HEK293 (cell line): ENCODE measurements at regions not wholly inside any gene's neighbourhood (a gene's known extent, or its start where the extent isn't known, plus 50 kb on each side); places are given as distances from the start of the nearest gene placed in this dataset.

Experiments used
- CTCF ChIA-PET: fragments of 350-600 bp; formaldehyde crosslinking; extraction: SDS; loops from one replicate; lab custom pipeline; 2021; ENCODE audit warnings: antibody characterized with exemption; lab: Yijun Ruan, JAX
- POLR2A ChIA-PET: fragments of 300-600 bp; formaldehyde crosslinking; extraction: SDS; loops from one replicate; lab custom pipeline; 2020; ENCODE audit warnings: antibody characterized with exemption, inconsistent platforms; lab: Yijun Ruan, JAX
- H3K27ac ChIP-seq: fragments of 200-500 bp; sonication (Bioruptor generic); 2 replicates; pipeline ENCODE4 v1.5.1; 2014; ENCODE audit warnings: low read depth, low read length, control low read depth, inconsistent platforms; ENCODE audit errors: extremely low read depth
- H3K36me3 ChIP-seq, 2 experiments: fragments of 200-500 bp in 1 of 2; sonication (Bioruptor generic) in 1 of 2; 1 replicate in 1 of 2; 2 replicates in 1 of 2; pipeline ENCODE4 v1.5.1; 2014 to 2017; ENCODE audit warnings: inconsistent platforms in 2 of 2, low read length in 2 of 2; ENCODE audit not compliant: control insufficient read depth in 2 of 2, insufficient read depth in 1 of 2
- H3K4me1 ChIP-seq: fragments of 200-500 bp; sonication (Bioruptor generic); 2 replicates; pipeline ENCODE4 v1.5.1; 2014; ENCODE audit warnings: mild to moderate bottlenecking, low read length, inconsistent platforms; ENCODE audit not compliant: control insufficient read depth, insufficient read depth
- H3K4me3 ChIP-seq: 2 replicates; pipeline ENCODE4 v1.5.1; 2011; ENCODE audit warnings: low read depth, mild to moderate bottlenecking, control low read depth, low read length, moderate library complexity
- H3K9me3 ChIP-seq: fragments of 200-500 bp; sonication (Bioruptor generic); 2 replicates; pipeline ENCODE4 v1.5.1; 2014; ENCODE audit warnings: low read depth, low read length, inconsistent platforms; ENCODE audit not compliant: control insufficient read depth, insufficient read depth
- FEZF1 ChIP-seq: fragments of 450-650 bp; formaldehyde crosslinking; IDR thresholded peaks from 2 replicates; pipeline ENCODE4 v1.5.1; 2016; ENCODE audit warnings: missing biosample characterization, missing genetic modification characterization
- GLIS2 ChIP-seq: fragments of 450-650 bp; formaldehyde crosslinking; IDR thresholded peaks from 2 replicates; pipeline ENCODE4 v1.5.1; 2016; ENCODE audit warnings: missing biosample characterization, missing genetic modification characterization
- IKZF3 ChIP-seq: fragments of 450-650 bp; IDR thresholded peaks from 2 replicates; pipeline ENCODE4 v1.5.0; 2018; ENCODE audit warnings: missing biosample characterization, mild to moderate bottlenecking, missing genetic modification characterization, moderate library complexity
- MEIS1 ChIP-seq: sonication (generic); formaldehyde crosslinking; IDR thresholded peaks from 2 replicates; pipeline ENCODE4 v1.8.1; 2022; ENCODE audit warnings: missing genetic modification reagents, mild to moderate bottlenecking, borderline replicate concordance
- PBX3 ChIP-seq: sonication (generic); formaldehyde crosslinking; IDR thresholded peaks from 2 replicates; pipeline ENCODE4 v1.8.1; 2022; ENCODE audit warnings: mild to moderate bottlenecking, moderate library complexity, missing genetic modification reagents
- REPIN1 ChIP-seq: fragments of 450-650 bp; formaldehyde crosslinking; IDR thresholded peaks from 2 replicates; pipeline ENCODE4 v1.5.1; 2017; ENCODE audit warnings: missing biosample characterization, missing genetic modification characterization, low read depth
- TCF7L2 ChIP-seq: IDR thresholded peaks from 2 replicates; pipeline ENCODE4 v1.6.1; 2011; ENCODE audit warnings: low read depth, mild to moderate bottlenecking, inconsistent platforms, low read length, moderate library complexity, borderline replicate concordance
- ZNF10 ChIP-seq: fragments of 450-650 bp; formaldehyde crosslinking; IDR thresholded peaks from 2 replicates; pipeline ENCODE4 v1.5.1; 2017; ENCODE audit warnings: missing biosample characterization, missing genetic modification characterization
- ZNF24 ChIP-seq: fragments of 450-650 bp; formaldehyde crosslinking; IDR thresholded peaks from 2 replicates; pipeline ENCODE4 v1.5.1; 2016; ENCODE audit warnings: missing biosample characterization, missing genetic modification characterization
- ZNF292 ChIP-seq: fragments of 450-650 bp; formaldehyde crosslinking; IDR thresholded peaks from 2 replicates; pipeline ENCODE4 v1.5.1; 2016; ENCODE audit warnings: low read depth, missing biosample characterization, missing genetic modification characterization, borderline replicate concordance
- ZNF354C ChIP-seq: fragments of 450-650 bp; formaldehyde crosslinking; IDR thresholded peaks from 2 replicates; pipeline ENCODE4 v1.5.1; 2016; ENCODE audit warnings: missing biosample characterization, missing genetic modification characterization, low read depth, borderline replicate concordance
- ZNF416 ChIP-seq: fragments of 450-650 bp; formaldehyde crosslinking; IDR thresholded peaks from 2 replicates; pipeline ENCODE4 v1.5.1; 2016; ENCODE audit warnings: missing biosample characterization, missing genetic modification characterization
- ZNF449 ChIP-seq: fragments of 450-650 bp; formaldehyde crosslinking; IDR thresholded peaks from 2 replicates; pipeline ENCODE4 v1.5.1; 2017; ENCODE audit warnings: missing biosample characterization, mild to moderate bottlenecking, missing genetic modification characterization, moderate library complexity
- ZNF521 ChIP-seq: fragments of 450-650 bp; formaldehyde crosslinking; IDR thresholded peaks from 2 replicates; pipeline ENCODE4 v1.5.1; 2017; ENCODE audit warnings: missing biosample characterization, mild to moderate bottlenecking, missing genetic modification characterization
- ZNF639 ChIP-seq: fragments of 450-650 bp; formaldehyde crosslinking; IDR thresholded peaks from 2 replicates; pipeline ENCODE4 v1.5.1; 2016; ENCODE audit warnings: missing biosample characterization, missing genetic modification characterization
- ZNF776 ChIP-seq: fragments of 450-650 bp; formaldehyde crosslinking; IDR thresholded peaks from 2 replicates; pipeline ENCODE4 v1.5.0; 2017; ENCODE audit warnings: missing biosample characterization, missing genetic modification characterization, borderline replicate concordance
- ZSCAN16 ChIP-seq: fragments of 450-650 bp; formaldehyde crosslinking; IDR thresholded peaks from 2 replicates; pipeline ENCODE4 v1.5.1; 2016; ENCODE audit warnings: missing biosample characterization, missing genetic modification characterization
- ZXDB ChIP-seq: fragments of 450-650 bp; formaldehyde crosslinking; IDR thresholded peaks from 2 replicates; pipeline ENCODE4 v1.5.1; 2016; ENCODE audit warnings: missing biosample characterization, missing genetic modification characterization

GRCh38 chr22:22384267-22384666 is 124.3 kb downstream of the ZNF280B start:
- Histone ChIP-seq H3K36me3 (no peaks in the 10 kb centered on the region), H3K4me1 (no peaks in the 10 kb centered on the region), H3K4me3 (no peak overlapping the region), H3K9me3 (no peaks in the 10 kb centered on the region), H3K27ac (no peak overlapping the region)
- ChIA-PET CTCF (interaction anchor here (0.8 to 1.0 kb wide), 3 partner anchors 11 to 213 kb away, joined by 3 to 6 read pairs (median 4); no protein-coding TSS in a partner anchor), POLR2A (no interaction called here)
- TF ChIP-seq ZNF24 (tag by site-specific recombination), result no peak
- no peak for TF ChIP-seq ZNF521 (tag by site-specific recombination)
- TF ChIP-seq ZNF449 (tag by site-specific recombination), result no peak
- TF ChIP-seq ZSCAN16, result no peak
- no peak for TF ChIP-seq MEIS1 (CRISPR knock-in tag)
- TF ChIP-seq FEZF1, result no peak
- no peak for TF ChIP-seq REPIN1

GRCh38 chr22:22384668-22385244 is 123.8 kb downstream of the ZNF280B start:
- Histone ChIP-seq H3K36me3 (no peaks in the 10 kb centered on the region), H3K4me3 (no peak overlapping the region), H3K9me3 (no peaks in the 10 kb centered on the region), H3K4me1 (no peaks in the 10 kb centered on the region), H3K27ac (no peak overlapping the region)
- CTCF ChIA-PET, result interaction anchor here (0.8 to 1.0 kb wide), 3 partner anchors 11 to 213 kb away, joined by 3 to 6 read pairs (median 4); no protein-coding TSS in a partner anchor
- POLR2A ChIA-PET, result interaction anchor here (0.8 kb wide), 1 partner anchor 11 kb away, joined by 4 read pairs; no protein-coding TSS in a partner anchor
- no peak for TF ChIP-seq ZNF10 (tag by site-specific recombination)
- TF ChIP-seq PBX3 (CRISPR knock-in tag), result no peak
- no peak for TF ChIP-seq IKZF3 (tag by site-specific recombination)

- ChIA-PET POLR2A (no interaction called here), CTCF (no interaction called here)
- TF ChIP-seq ZNF354C (no peak), ZNF416 (tag by site-specific recombination) (no peak), MEIS1 (CRISPR knock-in tag) (no peak), ZNF776 (tag by site-specific recombination) (no peak), ZNF24 (tag by site-specific recombination) (no peak), ZXDB (tag by site-specific recombination) (no peak), TCF7L2 (no peak), ZNF639 (tag by site-specific recombination) (no peak), GLIS2 (tag by site-specific recombination) (no peak), ZNF292 (no peak)
- no peaks in the 10 kb centered on the region for H3K9me3 ChIP-seq
- no peak overlapping the region for H3K4me3 ChIP-seq
- no peaks in the 10 kb centered on the region for H3K4me1 ChIP-seq
- no peaks in the 10 kb centered on the region for H3K36me3 ChIP-seq
- no peak overlapping the region for H3K27ac ChIP-seq
Measured at GRCh38 chr22:22386602-22387385, 121.7 kb downstream of the ZNF280B start.
